ENCODE measurements at regions not wholly inside any gene's neighbourhood (a gene's known extent, or its start where the extent isn't known, plus 50 kb on each side); places are given as distances from the start of the nearest gene placed in this dataset.

DNA sequence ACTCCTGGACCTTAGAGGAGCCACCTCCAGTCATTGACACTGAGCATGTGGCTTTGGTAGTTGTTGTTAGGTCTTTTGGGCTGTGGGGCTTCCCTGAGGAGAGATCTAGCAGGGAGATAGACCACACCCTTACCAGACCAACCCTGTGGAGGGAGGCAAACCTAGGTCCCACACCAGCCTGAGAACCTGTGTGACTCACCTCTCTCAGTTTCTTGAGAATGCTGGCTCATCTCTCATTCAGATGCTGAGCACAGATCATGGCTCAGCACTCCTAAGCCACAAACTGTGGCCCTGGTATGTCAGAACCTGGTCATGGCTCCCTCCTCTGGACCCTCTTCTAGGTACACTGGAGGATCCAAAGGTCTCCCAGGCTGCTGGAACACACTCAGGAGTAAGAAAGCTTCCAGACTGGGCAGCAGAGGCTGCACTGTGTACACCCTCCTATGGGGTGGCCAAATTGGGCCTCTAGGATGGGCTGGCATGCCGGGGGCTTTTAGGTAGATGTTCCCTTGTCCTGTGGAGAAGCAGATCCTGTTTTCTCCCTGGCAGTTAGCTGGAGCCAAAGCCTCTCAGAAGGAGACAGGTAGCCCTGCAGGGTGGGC is 1294.5 kb downstream of the KHDRBS2 start:
- TF ChIP-seq, protein P1, sequence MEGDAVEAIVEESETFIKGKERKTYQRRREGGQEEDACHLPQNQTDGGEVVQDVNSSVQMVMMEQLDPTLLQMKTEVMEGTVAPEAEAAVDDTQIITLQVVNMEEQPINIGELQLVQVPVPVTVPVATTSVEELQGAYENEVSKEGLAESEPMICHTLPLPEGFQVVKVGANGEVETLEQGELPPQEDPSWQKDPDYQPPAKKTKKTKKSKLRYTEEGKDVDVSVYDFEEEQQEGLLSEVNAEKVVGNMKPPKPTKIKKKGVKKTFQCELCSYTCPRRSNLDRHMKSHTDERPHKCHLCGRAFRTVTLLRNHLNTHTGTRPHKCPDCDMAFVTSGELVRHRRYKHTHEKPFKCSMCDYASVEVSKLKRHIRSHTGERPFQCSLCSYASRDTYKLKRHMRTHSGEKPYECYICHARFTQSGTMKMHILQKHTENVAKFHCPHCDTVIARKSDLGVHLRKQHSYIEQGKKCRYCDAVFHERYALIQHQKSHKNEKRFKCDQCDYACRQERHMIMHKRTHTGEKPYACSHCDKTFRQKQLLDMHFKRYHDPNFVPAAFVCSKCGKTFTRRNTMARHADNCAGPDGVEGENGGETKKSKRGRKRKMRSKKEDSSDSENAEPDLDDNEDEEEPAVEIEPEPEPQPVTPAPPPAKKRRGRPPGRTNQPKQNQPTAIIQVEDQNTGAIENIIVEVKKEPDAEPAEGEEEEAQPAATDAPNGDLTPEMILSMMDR (IDR thresholded peaks at IDR 0.05; ENCODE audit: low read depth, low read length), result no peak
- TF ChIP-seq POLR2A (IDR thresholded peaks at IDR 0.05; ENCODE audit: extremely low read depth, insufficient read length), result no peak

Data from NB4 (cell line).